ENCODE measurements at regions not wholly inside any gene's neighbourhood (a gene's known extent, or its start where the extent isn't known, plus 50 kb on each side); places are given as distances from the start of the nearest gene placed in this dataset.

- H3K9me3 ChIP-seq (replicated peaks; ENCODE audit: control insufficient read depth, insufficient read depth, low read depth, low read length) = no peaks in the 10 kb centered on the region
- DNase-seq (ENCODE audit: extremely low read depth in 1 of 4, low spot score in 3 of 4) = no peak
- in situ Hi-C loops (cut with MboI) (no loop called here), intact Hi-C loops (cut with micrococcal nuclease) (no loop called here)
- H3K27ac ChIP-seq (ENCODE audit: extremely low read depth, low read depth, low read length) = no peak overlapping the region
- H3K79me2 ChIP-seq (ENCODE audit: control insufficient read depth, insufficient read depth, low read length) = no peaks in the 10 kb centered on the region
- no peak overlapping the region for H2AFZ ChIP-seq (ENCODE audit: low read depth, low read length)
- ChIA-PET POLR2A (no interaction called here), CTCF (ENCODE audit: low intra/inter-chr PET ratio) (no interaction called here)
- no peaks in the 10 kb centered on the region for H3K27me3 ChIP-seq (ENCODE audit: control insufficient read depth in 2 of 2, insufficient read depth in 2 of 2, low read length in 2 of 2)
- no peaks in the 10 kb centered on the region for H3K4me1 ChIP-seq (replicated peaks in 1 of 2; ENCODE audit: control insufficient read depth in 2 of 2, insufficient read depth in 2 of 2, low read length in 2 of 2)
- TF ChIP-seq ZNF133 (CRISPR knock-in tag; IDR thresholded peaks at IDR 0.05) (no peak), NCOR1 (IDR thresholded peaks at IDR 0.05) (no peak), ILK (tag; IDR thresholded peaks at IDR 0.05; ENCODE audit: borderline replicate concordance, low read depth) (no peak), CBX1 (IDR thresholded peaks at IDR 0.05; ENCODE audit: low read depth) (no peak), ZNF586 (CRISPR knock-in tag; conservative IDR thresholded peaks at IDR 0.05) (no peak), TCF15 (CRISPR knock-in tag; IDR thresholded peaks at IDR 0.05) (no peak), ZNF224 (CRISPR knock-in tag; IDR thresholded peaks at IDR 0.05) (no peak), POLR2A (conservative IDR thresholded peaks at IDR 0.05) (no peak), SRSF1 (IDR thresholded peaks at IDR 0.05; ENCODE audit: low read depth, low read length) (no peak), MTA2 (IDR thresholded peaks at IDR 0.05; ENCODE audit: low read depth) (no peak), SMARCA4 (IDR thresholded peaks at IDR 0.05) (no peak), TCF7 (IDR thresholded peaks at IDR 0.05; ENCODE audit: borderline replicate concordance) (no peak), ZNF695 (CRISPR knock-in tag; IDR thresholded peaks at IDR 0.05) (no peak), ZBTB7A (IDR thresholded peaks at IDR 0.05; ENCODE audit: borderline replicate concordance, control insufficient read depth, low read depth, low read length) (no peak), ATF1 (CRISPR knock-in tag; IDR thresholded peaks at IDR 0.05) (no peak), ATF1 (tag; IDR thresholded peaks at IDR 0.05) (no peak), ELK3 (CRISPR knock-in tag; IDR thresholded peaks at IDR 0.05) (no peak), ESRRB (CRISPR knock-in tag; IDR thresholded peaks at IDR 0.05; ENCODE audit: borderline replicate concordance) (no peak), HNRNPK (IDR thresholded peaks at IDR 0.05; ENCODE audit: low read depth, low read length, poor library complexity, severe bottlenecking) (no peak)
- H3K9ac ChIP-seq (ENCODE audit: insufficient read depth in 1 of 2, low read depth in 2 of 2, low read length in 2 of 2) = no peak overlapping the region
- BruUV-seq (replicated peaks) = no TSS peak
- no peak for ATAC-seq
- no peaks in the 10 kb centered on the region for H3K9me1 ChIP-seq (ENCODE audit: control insufficient read depth, insufficient read depth, low read length)
- H3K4me3 ChIP-seq = no peak overlapping the region
- H3K36me3 ChIP-seq (ENCODE audit: control insufficient read depth, insufficient read depth, low read length) = no peaks in the 10 kb centered on the region
- no peaks in the 10 kb centered on the region for H4K20me1 ChIP-seq (replicated peaks; ENCODE audit: control insufficient read depth, insufficient read depth, low read length)
- no peak for FAIRE-seq
- no peak overlapping the region for H3K4me2 ChIP-seq (ENCODE audit: insufficient read depth, low read length)
Observed at GRCh38 chr12:20201733-20202132, 166.6 kb upstream of the PDE3A start.

Measured in K562 (cell line).